ENCODE measurements at regions not wholly inside any gene's neighbourhood (a gene's known extent, or its start where the extent isn't known, plus 50 kb on each side); places are given as distances from the start of the nearest gene placed in this dataset.

DNA sequence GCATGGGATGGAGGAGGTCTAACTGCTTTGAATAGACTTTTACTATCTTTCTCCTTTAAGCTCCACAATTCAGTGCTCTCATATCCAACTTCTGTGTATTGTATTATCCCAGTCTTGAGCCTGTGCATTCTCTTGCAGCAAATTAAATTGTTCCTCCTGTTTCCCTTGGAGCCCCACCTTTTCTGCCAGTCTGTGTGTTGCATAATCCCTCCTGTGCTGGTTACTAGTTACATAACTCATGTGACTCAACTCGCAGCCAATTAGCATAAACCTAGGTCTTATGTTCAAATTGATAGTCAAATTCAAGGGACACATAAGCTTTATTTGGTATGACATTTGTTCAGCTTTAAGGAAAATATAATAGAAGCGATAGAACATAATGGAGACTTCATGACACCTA, 1863.5 kb downstream of the MRPL39 start:
- TF ChIP-seq, protein P1, sequence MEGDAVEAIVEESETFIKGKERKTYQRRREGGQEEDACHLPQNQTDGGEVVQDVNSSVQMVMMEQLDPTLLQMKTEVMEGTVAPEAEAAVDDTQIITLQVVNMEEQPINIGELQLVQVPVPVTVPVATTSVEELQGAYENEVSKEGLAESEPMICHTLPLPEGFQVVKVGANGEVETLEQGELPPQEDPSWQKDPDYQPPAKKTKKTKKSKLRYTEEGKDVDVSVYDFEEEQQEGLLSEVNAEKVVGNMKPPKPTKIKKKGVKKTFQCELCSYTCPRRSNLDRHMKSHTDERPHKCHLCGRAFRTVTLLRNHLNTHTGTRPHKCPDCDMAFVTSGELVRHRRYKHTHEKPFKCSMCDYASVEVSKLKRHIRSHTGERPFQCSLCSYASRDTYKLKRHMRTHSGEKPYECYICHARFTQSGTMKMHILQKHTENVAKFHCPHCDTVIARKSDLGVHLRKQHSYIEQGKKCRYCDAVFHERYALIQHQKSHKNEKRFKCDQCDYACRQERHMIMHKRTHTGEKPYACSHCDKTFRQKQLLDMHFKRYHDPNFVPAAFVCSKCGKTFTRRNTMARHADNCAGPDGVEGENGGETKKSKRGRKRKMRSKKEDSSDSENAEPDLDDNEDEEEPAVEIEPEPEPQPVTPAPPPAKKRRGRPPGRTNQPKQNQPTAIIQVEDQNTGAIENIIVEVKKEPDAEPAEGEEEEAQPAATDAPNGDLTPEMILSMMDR (IDR thresholded peaks at IDR 0.05; ENCODE audit: borderline replicate concordance, extremely low read depth, low read length, poor library complexity, severe bottlenecking) = no peak
- no peak for TF ChIP-seq EZH2 (IDR thresholded peaks at IDR 0.05; ENCODE audit: borderline replicate concordance, low read depth, low read length, severe bottlenecking)

Data from DND-41 (cell line).